Neuronal stem cell (in vitro differentiated cells): ENCODE measurements at regions not wholly inside any gene's neighbourhood (a gene's known extent, or its start where the extent isn't known, plus 50 kb on each side); places are given as distances from the start of the nearest gene placed in this dataset.

ENCODE experiments used
- DNase-seq: peaks from one replicate; pipeline ENCODE4 v3.0.0-alpha.2; 2013; ENCODE audit warnings: low spot score
- H2AFZ ChIP-seq: one replicate; pipeline ENCODE4 v1.6.1; 2013; ENCODE audit warnings: mild to moderate bottlenecking, low read length, inconsistent platforms
- H2AK5ac ChIP-seq: 2 replicates; pipeline ENCODE4 v1.6.1; 2013; ENCODE audit warnings: low read depth, mild to moderate bottlenecking, inconsistent platforms, low read length, moderate library complexity, mixed read lengths
- H2BK120ac ChIP-seq: 2 replicates; pipeline ENCODE4 v1.6.1; 2013; ENCODE audit warnings: low read depth, mild to moderate bottlenecking, inconsistent platforms, low read length, moderate library complexity, mixed read lengths
- H2BK12ac ChIP-seq: one replicate; pipeline ENCODE4 v1.6.1; 2013; ENCODE audit warnings: low read length, inconsistent platforms
- H2BK15ac ChIP-seq: 2 replicates; pipeline ENCODE4 v1.6.1; 2013; ENCODE audit warnings: mild to moderate bottlenecking, low read length, inconsistent platforms, mixed read lengths
- H2BK5ac ChIP-seq: one replicate; pipeline ENCODE4 v1.6.1; 2013; ENCODE audit warnings: inconsistent platforms, mild to moderate bottlenecking, low read length, moderate library complexity
- H3K14ac ChIP-seq: one replicate; pipeline ENCODE4 v1.6.1; 2013; ENCODE audit warnings: low read length, inconsistent platforms
- H3K18ac ChIP-seq: 2 replicates; pipeline ENCODE4 v1.6.1; 2013; ENCODE audit warnings: low read length, inconsistent platforms
- H3K23ac ChIP-seq: 2 replicates; pipeline ENCODE4 v1.6.1; 2013; ENCODE audit warnings: low read depth, mild to moderate bottlenecking, mixed read lengths, low read length, inconsistent platforms; ENCODE audit not compliant: poor library complexity
- H3K27ac ChIP-seq: replicated peaks from 3 replicates; pipeline ENCODE4 v1.5.1; 2013; ENCODE audit warnings: low read length, inconsistent platforms
- H3K27me3 ChIP-seq, 3 experiments: 2 replicates each; pipeline ENCODE4 v1.6.1; 2013; ENCODE audit warnings: low read length in 3 of 3, mild to moderate bottlenecking in 2 of 3, inconsistent platforms in 1 of 3, low read depth in 1 of 3, mixed read lengths in 1 of 3, moderate library complexity in 1 of 3; ENCODE audit not compliant: control insufficient read depth in 3 of 3, insufficient read depth in 3 of 3
- H3K36me3 ChIP-seq, 2 donors: replicated peaks in 1 of 2; 2 replicates each; pipeline ENCODE4 v1.6.1; 2013; ENCODE audit warnings: low read length in 2 of 2; ENCODE audit not compliant: control insufficient read depth in 2 of 2, insufficient read depth in 2 of 2
- H3K4ac ChIP-seq: 2 replicates; pipeline ENCODE4 v1.6.1; 2013; ENCODE audit warnings: inconsistent platforms, mild to moderate bottlenecking, low read length, moderate library complexity
- H3K4me1 ChIP-seq, 2 donors: 1 replicate in 1 of 2; 2 replicates in 1 of 2; pipeline ENCODE4 v1.6.1; 2013; ENCODE audit warnings: low read length in 2 of 2, low read depth in 1 of 2; ENCODE audit not compliant: control insufficient read depth in 2 of 2, insufficient read depth in 1 of 2
- H3K4me2 ChIP-seq: one replicate; pipeline ENCODE4 v1.6.1; 2013; ENCODE audit warnings: mild to moderate bottlenecking, low read length, inconsistent platforms; ENCODE audit not compliant: insufficient read depth, poor library complexity, severe bottlenecking
- H3K4me3 ChIP-seq, 2 donors: 2 replicates each; pipeline ENCODE4 v1.5.1; 2013; ENCODE audit warnings: low read length in 2 of 2, mild to moderate bottlenecking in 2 of 2, inconsistent platforms in 1 of 2, moderate library complexity in 1 of 2
- H3K79me1 ChIP-seq: one replicate; pipeline ENCODE4 v1.6.1; 2013; ENCODE audit warnings: low read depth, mild to moderate bottlenecking, inconsistent platforms, low read length, moderate library complexity
- H3K9ac ChIP-seq: one replicate; pipeline ENCODE4 v1.6.1; 2013; ENCODE audit warnings: mild to moderate bottlenecking, low read depth, low read length, inconsistent platforms; ENCODE audit not compliant: poor library complexity
- H3K9me3 ChIP-seq, 2 donors: replicated peaks in 1 of 2; 2 replicates each; pipeline versions ENCODE3 to v1.6.1; 2013; ENCODE audit warnings: low read length in 2 of 2, mild to moderate bottlenecking in 2 of 2, inconsistent platforms in 1 of 2, low read depth in 1 of 2, mixed read lengths in 1 of 2, moderate library complexity in 1 of 2; ENCODE audit not compliant: control insufficient read depth in 2 of 2, insufficient read depth in 1 of 2
- H4K8ac ChIP-seq: one replicate; pipeline ENCODE4 v1.6.1; 2013; ENCODE audit warnings: low read depth, mild to moderate bottlenecking, inconsistent platforms, low read length, moderate library complexity
- H4K91ac ChIP-seq: one replicate; pipeline ENCODE4 v1.6.1; 2013; ENCODE audit warnings: low read length, low read depth, mild to moderate bottlenecking, inconsistent platforms; ENCODE audit not compliant: poor library complexity
- WGBS, 2 donors: extraction: QIAGEN DNeasy Blood & Tissue Kit; methylation state at CpG; one replicate each; pipeline ENCODE4 v1.1.7; 2013; ENCODE audit warnings: missing lambda C conversion rate in 2 of 2, mixed read lengths in 1 of 2; ENCODE audit not compliant: insufficient read length in 2 of 2, insufficient replicate concordance in 1 of 2; ENCODE audit errors: extremely low coverage in 2 of 2; 5-methylcytosine and 5-hydroxymethylcytosine counted together

DNA sequence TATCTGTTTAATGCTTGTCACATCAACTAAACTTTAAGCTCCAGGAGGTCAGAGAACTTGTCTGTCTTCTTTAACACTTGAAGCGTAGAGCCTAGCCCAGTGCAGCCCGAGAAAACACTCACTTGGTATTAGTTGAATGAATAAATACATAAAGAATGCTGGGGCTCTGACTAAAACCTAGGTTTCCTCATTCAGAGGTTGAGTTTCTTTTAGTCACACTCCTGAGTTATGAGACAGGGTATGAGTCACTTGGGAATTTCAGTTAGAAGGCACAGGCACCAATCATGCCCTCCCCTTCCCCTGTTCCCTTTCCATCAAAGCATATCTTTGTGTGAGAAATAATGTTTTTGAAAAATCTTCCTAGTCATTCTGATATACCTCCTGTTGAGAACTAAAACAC, 589.8 kb upstream of the DPPA4 start:
- Histone ChIP-seq H2BK120ac (no peak overlapping the region), H3K4ac (no peak overlapping the region), H3K4me2 (no peak overlapping the region), H3K27me3 (no peaks in the 10 kb centered on the region), H3K36me3 (no peaks in the 10 kb centered on the region), H4K91ac (no peak overlapping the region), H3K9me3 (no peaks in the 10 kb centered on the region), H2AFZ (no peak overlapping the region), H3K79me1 (no peaks in the 10 kb centered on the region), H3K14ac (no peak overlapping the region), H3K9ac (no peak overlapping the region), H2BK15ac (no peak overlapping the region), H4K8ac (no peak overlapping the region), H3K4me1 (peaks cover 0 to 3% of the 10 kb centered on the region in 2 donors), H3K27ac (no peak overlapping the region), H2BK12ac (no peak overlapping the region), H3K4me3 (no peak overlapping the region), H2BK5ac (no peak overlapping the region), H3K23ac (no peak overlapping the region), H2AK5ac (no peak overlapping the region), H3K18ac (no peak overlapping the region)
- WGBS, 2 donors, result no CpG with 5 or more reads among the region's 2 CpGs
- DNase-seq, result no peak

DNA sequence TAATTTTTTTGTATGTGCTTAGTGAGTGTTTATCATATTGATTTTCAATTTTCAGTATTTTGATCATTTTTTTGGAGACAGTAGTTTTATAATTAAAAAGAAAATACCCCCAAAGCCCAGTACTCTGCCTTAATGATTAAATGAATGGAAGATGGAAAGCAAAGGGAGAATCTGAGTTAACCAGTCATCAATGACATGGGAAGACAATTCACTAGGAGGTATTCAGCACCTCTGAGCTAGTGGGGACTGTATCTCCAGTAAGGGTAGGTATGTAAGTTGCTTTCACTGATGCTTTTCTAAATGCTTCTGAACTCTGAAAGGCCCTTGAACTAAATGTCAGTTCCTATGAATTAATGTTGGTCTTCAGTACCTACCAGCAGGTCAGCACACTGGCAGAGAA, 590.4 kb upstream of the DPPA4 start:
- Histone ChIP-seq H3K4me1 (peaks cover 0 to 3% of the 10 kb centered on the region in 2 donors), H3K27ac (no peak overlapping the region), H3K18ac (no peak overlapping the region), H2AK5ac (no peak overlapping the region), H3K23ac (no peak overlapping the region), H3K79me1 (no peaks in the 10 kb centered on the region), H3K4me3 (no peak overlapping the region), H2BK5ac (no peak overlapping the region), H2AFZ (no peak overlapping the region), H3K27me3 (no peaks in the 10 kb centered on the region), H2BK120ac (no peak overlapping the region), H3K9me3 (no peaks in the 10 kb centered on the region), H3K4ac (no peak overlapping the region), H4K91ac (no peak overlapping the region), H2BK12ac (no peak overlapping the region), H3K14ac (no peak overlapping the region), H3K36me3 (no peaks in the 10 kb centered on the region), H3K4me2 (no peak overlapping the region), H3K9ac (no peak overlapping the region), H2BK15ac (no peak overlapping the region), H4K8ac (no peak overlapping the region)
- DNase-seq, result no peak

DNA sequence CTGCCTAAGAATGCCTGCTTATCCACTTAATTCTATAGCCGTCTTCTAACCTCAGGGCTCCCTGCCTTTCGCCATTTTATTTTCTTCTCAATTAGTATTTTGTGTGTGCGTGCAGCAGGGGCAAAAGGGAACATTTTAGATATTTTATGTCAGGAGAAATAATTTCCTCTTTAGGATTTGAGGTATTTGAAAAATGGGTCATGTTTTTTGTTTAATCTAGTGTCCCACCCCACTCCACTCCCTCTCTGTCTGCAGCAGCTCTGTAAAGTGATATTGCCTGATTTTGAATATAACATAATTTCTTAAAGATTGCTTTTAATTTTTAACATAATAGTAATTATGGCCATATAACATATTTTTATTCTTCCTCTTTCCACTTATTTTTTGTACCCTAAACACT, 593.2 kb upstream of the DPPA4 start:
- Histone ChIP-seq H2AFZ (no peak overlapping the region), H2BK5ac (no peak overlapping the region), H3K4ac (no peak overlapping the region), H3K9me3 (no peaks in the 10 kb centered on the region), H3K36me3 (no peaks in the 10 kb centered on the region), H4K8ac (no peak overlapping the region), H3K4me1 (no peaks in the 10 kb centered on the region), H3K27me3 (no peaks in the 10 kb centered on the region), H3K4me3 (no peak overlapping the region), H4K91ac (no peak overlapping the region), H2BK12ac (no peak overlapping the region), H2BK15ac (no peak overlapping the region), H3K4me2 (no peak overlapping the region), H2BK120ac (no peak overlapping the region), H3K27ac (no peak overlapping the region), H3K79me1 (no peaks in the 10 kb centered on the region), H3K18ac (no peak overlapping the region), H3K14ac (no peak overlapping the region), H3K9ac (no peak overlapping the region), H3K23ac (no peak overlapping the region), H2AK5ac (no peak overlapping the region)
- WGBS, 2 donors, result no CpG with 5 or more reads among the region's 3 CpGs
- no peak for DNase-seq

DNA sequence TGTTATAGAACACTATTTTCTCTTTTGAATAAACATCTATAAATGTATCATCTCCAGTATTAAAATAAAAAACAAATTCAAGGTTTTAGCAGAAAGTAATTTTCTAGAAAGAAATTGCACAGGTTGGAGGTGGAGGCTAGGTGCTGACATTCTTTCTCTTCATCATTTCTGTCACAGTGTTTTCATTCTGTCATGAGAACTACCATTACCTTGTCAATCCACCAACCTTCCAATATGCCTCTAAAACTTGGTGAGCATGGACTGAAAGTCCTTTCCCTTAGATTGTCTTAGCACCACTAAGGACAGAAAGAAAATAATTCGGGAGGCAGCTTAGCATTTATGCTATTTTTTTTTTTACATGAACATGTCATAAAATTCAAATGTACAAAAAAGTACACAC, 596.2 kb upstream of the DPPA4 start:
- no peak overlapping the region for H4K8ac ChIP-seq
- H2BK15ac ChIP-seq, result no peak overlapping the region
- H2AK5ac ChIP-seq, result no peak overlapping the region
- no peak overlapping the region for H2AFZ ChIP-seq
- H3K14ac ChIP-seq, result no peak overlapping the region
- no peak overlapping the region for H3K23ac ChIP-seq
- H3K4me3 ChIP-seq, result no peak overlapping the region
- H2BK120ac ChIP-seq, result no peak overlapping the region
- H4K91ac ChIP-seq, result no peak overlapping the region
- no peaks in the 10 kb centered on the region for H3K27me3 ChIP-seq
- no peak for DNase-seq
- H2BK5ac ChIP-seq, result no peak overlapping the region
- H3K9ac ChIP-seq, result no peak overlapping the region
- no peaks in the 10 kb centered on the region for H3K4me1 ChIP-seq
- H3K9me3 ChIP-seq, result no peaks in the 10 kb centered on the region
- H3K4me2 ChIP-seq, result no peak overlapping the region
- H3K18ac ChIP-seq, result no peak overlapping the region
- H3K36me3 ChIP-seq, result no peaks in the 10 kb centered on the region
- WGBS, 2 donors, result no CpG with 5 or more reads among the region's 1 CpG
- H3K27ac ChIP-seq, result no peak overlapping the region
- no peaks in the 10 kb centered on the region for H3K79me1 ChIP-seq
- no peak overlapping the region for H3K4ac ChIP-seq
- H2BK12ac ChIP-seq, result no peak overlapping the region
